Activated naive CD4-positive, alpha-beta T cell treated with anti-CD3 and anti-CD28 coated beads, Interleukin-2, amount 10 ng/mL, durations not matched to agents 7 days and 5 days (primary cell): ENCODE measurements at regions not wholly inside any gene's neighbourhood (a gene's known extent, or its start where the extent isn't known, plus 50 kb on each side); places are given as distances from the start of the nearest gene placed in this dataset.

Experiments
- CTCF ChIA-PET: fragments of 350-600 bp; sonication (Branson Sonifier 250); formaldehyde crosslinking; loops from one replicate; lab custom pipeline; 2021; ENCODE audit warnings: antibody characterized with exemption; lab: Charles Lee
- DNase-seq: peaks from one replicate; pipeline ENCODE4 v3.0.0-alpha.2; 2020
- H3K27ac Mint-ChIP-seq: one replicate; pipeline ENCODE4 v1.8.0; 2021; ENCODE audit warnings: mild to moderate bottlenecking, moderate library complexity, mixed read lengths
- H3K27me3 Mint-ChIP-seq: one replicate; pipeline ENCODE4 v1.8.0; 2021; ENCODE audit warnings: mild to moderate bottlenecking, mixed read lengths
- H3K36me3 Mint-ChIP-seq: one replicate; pipeline ENCODE4 v1.8.0; 2021; ENCODE audit warnings: mixed read lengths
- H3K4me1 Mint-ChIP-seq: one replicate; pipeline ENCODE4 v1.8.0; 2021; ENCODE audit warnings: mixed read lengths
- H3K4me3 Mint-ChIP-seq: one replicate; pipeline ENCODE4 v1.8.0; 2021; ENCODE audit warnings: mild to moderate bottlenecking, moderate library complexity, mixed read lengths
- H3K9me3 Mint-ChIP-seq: one replicate; pipeline ENCODE4 v1.8.0; 2021; ENCODE audit warnings: mixed read lengths

GRCh38 chr1:30508175-30508448 lies 215.3 kb downstream of the MATN1 start:
- no peak overlapping the region for H3K27ac Mint-ChIP-seq
- peaks cover 12% of the 10 kb centered on the region for H3K27me3 Mint-ChIP-seq
- DNase-seq: no peak
- no peaks in the 10 kb centered on the region for H3K4me1 Mint-ChIP-seq
- CTCF ChIA-PET: no interaction called here
- no peak overlapping the region for H3K4me3 Mint-ChIP-seq
- no peaks in the 10 kb centered on the region for H3K9me3 Mint-ChIP-seq
- no peaks in the 10 kb centered on the region for H3K36me3 Mint-ChIP-seq

- Mint-ChIP-seq H3K4me1 (no peaks in the 10 kb centered on the region), H3K9me3 (no peaks in the 10 kb centered on the region), H3K36me3 (no peaks in the 10 kb centered on the region), H3K27ac (no peak overlapping the region), H3K4me3 (no peak overlapping the region), H3K27me3 (peaks cover 15% of the 10 kb centered on the region)
- CTCF ChIA-PET: no interaction called here
- no peak for DNase-seq
Measured at GRCh38 chr1:30507401-30508174, 215.8 kb downstream of the MATN1 start.

- no peak for DNase-seq
- no peaks in the 10 kb centered on the region for H3K36me3 Mint-ChIP-seq
- no peaks in the 10 kb centered on the region for H3K4me1 Mint-ChIP-seq
- no peaks in the 10 kb centered on the region for H3K9me3 Mint-ChIP-seq
- no peak overlapping the region for H3K27ac Mint-ChIP-seq
- CTCF ChIA-PET: no interaction called here
- no peak overlapping the region for H3K4me3 Mint-ChIP-seq
- H3K27me3 Mint-ChIP-seq: peaks cover 15% of the 10 kb centered on the region
Measured at GRCh38 chr1:30507016-30507312, 216.4 kb downstream of the MATN1 start.

GRCh38 chr1:30506291-30507015 lies 216.9 kb downstream of the MATN1 start:
- Mint-ChIP-seq H3K36me3 (no peaks in the 10 kb centered on the region), H3K4me3 (no peak overlapping the region)

DNA sequence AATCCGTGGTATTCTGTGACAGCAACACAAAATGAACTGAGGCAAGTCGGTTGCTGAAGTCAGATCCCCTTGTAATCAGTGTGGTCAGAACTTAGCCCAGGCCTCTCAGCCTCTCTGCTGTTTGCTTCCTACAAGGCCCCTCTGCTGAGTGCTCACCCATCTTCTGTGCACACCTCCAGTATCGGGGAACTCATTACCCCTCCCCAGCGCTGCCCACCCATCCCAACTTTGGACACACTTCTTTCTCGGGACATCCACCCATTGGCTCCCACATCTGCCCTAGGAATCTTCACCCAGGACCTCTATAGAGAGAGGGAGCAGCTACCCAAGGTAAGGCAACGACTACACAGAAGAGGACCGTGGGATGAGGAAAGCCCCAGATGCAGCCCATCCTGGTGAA lies 217.5 kb downstream of the MATN1 start:
- CTCF ChIA-PET: no interaction called here
- no peak overlapping the region for H3K4me3 Mint-ChIP-seq
- DNase-seq: no peak
- H3K27ac Mint-ChIP-seq: no peak overlapping the region
- no peaks in the 10 kb centered on the region for H3K9me3 Mint-ChIP-seq
- peaks cover 15% of the 10 kb centered on the region for H3K27me3 Mint-ChIP-seq
- H3K4me1 Mint-ChIP-seq: no peaks in the 10 kb centered on the region
- no peaks in the 10 kb centered on the region for H3K36me3 Mint-ChIP-seq

More at GRCh38 chr1:30506291-30507015, 216.9 kb downstream of the MATN1 start:
- Mint-ChIP-seq H3K27me3 (peaks cover 15% of the 10 kb centered on the region), H3K27ac (no peak overlapping the region), H3K4me1 (no peaks in the 10 kb centered on the region), H3K9me3 (no peaks in the 10 kb centered on the region)
- no peak for DNase-seq
- CTCF ChIA-PET: no interaction called here

- Mint-ChIP-seq H3K27ac (no peak overlapping the region), H3K9me3 (peaks cover 2% of the 10 kb centered on the region), H3K36me3 (no peaks in the 10 kb centered on the region), H3K4me3 (no peak overlapping the region), H3K4me1 (no peaks in the 10 kb centered on the region), H3K27me3 (no peaks in the 10 kb centered on the region)
- no peak for DNase-seq
- CTCF ChIA-PET: no interaction called here
Measured at GRCh38 chr1:30492451-30492850, 230.9 kb downstream of the MATN1 start.

GRCh38 chr1:30491831-30492230 lies 231.6 kb downstream of the MATN1 start:
- no peaks in the 10 kb centered on the region for H3K27me3 Mint-ChIP-seq
- peaks cover 2% of the 10 kb centered on the region for H3K9me3 Mint-ChIP-seq
- no peaks in the 10 kb centered on the region for H3K36me3 Mint-ChIP-seq
- CTCF ChIA-PET: no interaction called here
- no peak for DNase-seq
- no peaks in the 10 kb centered on the region for H3K4me1 Mint-ChIP-seq
- H3K27ac Mint-ChIP-seq: no peak overlapping the region
- H3K4me3 Mint-ChIP-seq: no peak overlapping the region

GRCh38 chr1:30490554-30491053 lies 232.8 kb downstream of the MATN1 start:
- Mint-ChIP-seq H3K4me1 (no peaks in the 10 kb centered on the region), H3K27ac (no peak overlapping the region)
- CTCF ChIA-PET: no interaction called here

DNA sequence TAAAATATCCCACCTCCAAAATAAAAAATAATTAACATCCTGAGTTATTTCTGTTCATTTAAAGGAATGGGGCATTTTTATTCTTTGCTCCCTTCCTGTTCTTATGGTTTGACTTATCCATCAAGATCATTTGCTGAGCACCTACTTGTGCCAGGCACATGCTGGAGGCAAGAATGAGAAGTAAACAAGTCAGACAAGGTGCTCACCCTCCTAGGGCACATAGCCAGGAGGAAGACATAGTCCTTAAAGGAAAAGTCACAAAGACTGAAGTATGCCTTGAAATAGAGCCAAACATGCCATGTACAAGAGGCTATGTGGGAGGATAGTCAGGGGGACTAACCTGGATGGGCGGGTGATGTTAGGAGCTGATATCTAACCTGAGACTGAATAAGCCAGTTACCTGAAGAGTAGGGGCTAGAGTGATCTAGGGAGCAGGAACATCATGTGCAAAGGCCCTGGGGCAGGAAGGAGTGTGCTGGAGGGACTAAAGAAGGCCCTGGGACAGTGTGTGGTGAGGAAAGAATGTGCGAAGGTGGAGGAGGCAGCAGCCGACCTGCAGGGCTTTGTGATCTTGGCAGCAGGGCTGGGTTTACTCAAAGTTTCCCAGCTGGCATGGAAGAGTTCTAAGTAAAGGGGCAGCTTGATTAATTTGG lies 233.5 kb downstream of the MATN1 start:
- no peaks in the 10 kb centered on the region for H3K4me1 Mint-ChIP-seq
- no peak overlapping the region for H3K27ac Mint-ChIP-seq
- no peaks in the 10 kb centered on the region for H3K36me3 Mint-ChIP-seq
- H3K4me3 Mint-ChIP-seq: no peak overlapping the region
- peaks cover under 1% of the 10 kb centered on the region for H3K9me3 Mint-ChIP-seq
- no peaks in the 10 kb centered on the region for H3K27me3 Mint-ChIP-seq
- no peak for DNase-seq
- CTCF ChIA-PET: no interaction called here

More at GRCh38 chr1:30490554-30491053, 232.8 kb downstream of the MATN1 start:
- H3K36me3 Mint-ChIP-seq: no peaks in the 10 kb centered on the region
- no peak for DNase-seq
- H3K27me3 Mint-ChIP-seq: no peaks in the 10 kb centered on the region
- no peak overlapping the region for H3K4me3 Mint-ChIP-seq
- peaks cover 2% of the 10 kb centered on the region for H3K9me3 Mint-ChIP-seq

DNA sequence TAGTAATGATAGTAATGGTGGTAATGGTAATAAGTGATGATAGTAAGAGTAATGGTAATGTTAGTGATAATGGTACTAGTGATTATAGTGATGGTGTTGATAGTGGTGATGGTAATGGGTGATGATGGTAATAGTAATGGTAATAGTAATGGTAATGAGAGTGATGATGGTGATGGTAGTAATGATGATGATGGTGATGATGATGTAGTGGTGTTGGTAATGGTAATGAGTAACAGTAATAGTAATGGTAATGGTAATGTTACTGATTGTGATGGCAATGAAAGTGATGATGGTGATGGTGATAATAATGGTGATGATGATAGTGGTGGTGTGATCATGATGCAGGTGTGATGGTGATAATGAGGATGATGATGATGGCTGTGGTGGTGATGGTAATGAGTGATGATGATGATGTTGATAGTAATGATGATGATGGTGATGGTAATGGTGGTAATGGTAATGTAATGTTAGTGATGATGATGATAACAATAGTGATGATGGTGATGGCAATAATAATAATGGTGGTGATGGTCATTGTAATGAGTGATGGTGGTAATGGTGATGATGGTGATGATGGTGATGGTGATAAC lies 235.0 kb downstream of the MATN1 start:
- no peak for DNase-seq
- Mint-ChIP-seq H3K27me3 (no peaks in the 10 kb centered on the region), H3K4me1 (no peaks in the 10 kb centered on the region), H3K36me3 (no peaks in the 10 kb centered on the region), H3K9me3 (no peaks in the 10 kb centered on the region), H3K27ac (no peak overlapping the region), H3K4me3 (no peak overlapping the region)
- CTCF ChIA-PET: no interaction called here

- H3K27ac Mint-ChIP-seq: no peak overlapping the region
- no peaks in the 10 kb centered on the region for H3K4me1 Mint-ChIP-seq
- no peaks in the 10 kb centered on the region for H3K36me3 Mint-ChIP-seq
- no peaks in the 10 kb centered on the region for H3K27me3 Mint-ChIP-seq
- H3K4me3 Mint-ChIP-seq: no peak overlapping the region
- DNase-seq: no peak
- H3K9me3 Mint-ChIP-seq: peaks cover 2% of the 10 kb centered on the region
- CTCF ChIA-PET: no interaction called here
Measured at GRCh38 chr1:30487042-30487441, 236.3 kb downstream of the MATN1 start.

GRCh38 chr1:30485072-30485471 lies 238.3 kb downstream of the MATN1 start:
- H3K27ac Mint-ChIP-seq: no peak overlapping the region
- CTCF ChIA-PET: no interaction called here
- H3K4me3 Mint-ChIP-seq: no peak overlapping the region

DNA sequence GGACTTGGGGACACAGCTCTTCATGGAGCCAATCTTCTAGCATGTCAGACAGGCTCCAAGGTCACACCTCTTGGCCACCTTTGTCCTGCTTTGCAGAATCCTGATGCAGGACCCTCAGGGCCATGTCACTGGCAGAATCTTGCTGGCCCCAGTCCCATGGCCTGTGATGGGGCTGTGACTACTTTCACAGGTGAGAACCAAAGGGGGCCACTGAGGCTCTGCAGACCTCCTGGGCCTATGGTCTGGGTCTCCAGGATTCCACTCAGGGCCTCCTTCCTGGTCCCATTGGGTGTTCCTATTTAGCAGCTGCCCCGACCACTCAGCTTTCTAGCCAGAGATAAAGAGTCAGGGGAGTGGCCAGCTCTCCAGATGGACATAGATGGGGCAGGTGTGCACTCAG lies 238.7 kb downstream of the MATN1 start:
- DNase-seq: no peak
- H3K27me3 Mint-ChIP-seq: peaks cover 4% of the 10 kb centered on the region
- H3K36me3 Mint-ChIP-seq: no peaks in the 10 kb centered on the region
- peaks cover 10% of the 10 kb centered on the region for H3K9me3 Mint-ChIP-seq
- H3K4me1 Mint-ChIP-seq: no peaks in the 10 kb centered on the region
- no peak overlapping the region for H3K27ac Mint-ChIP-seq
- CTCF ChIA-PET: no interaction called here
- H3K4me3 Mint-ChIP-seq: no peak overlapping the region

More at GRCh38 chr1:30485072-30485471, 238.3 kb downstream of the MATN1 start:
- no peaks in the 10 kb centered on the region for H3K4me1 Mint-ChIP-seq
- no peak for DNase-seq
- H3K9me3 Mint-ChIP-seq: peaks cover 10% of the 10 kb centered on the region
- peaks cover 2% of the 10 kb centered on the region for H3K27me3 Mint-ChIP-seq
- H3K36me3 Mint-ChIP-seq: no peaks in the 10 kb centered on the region

DNA sequence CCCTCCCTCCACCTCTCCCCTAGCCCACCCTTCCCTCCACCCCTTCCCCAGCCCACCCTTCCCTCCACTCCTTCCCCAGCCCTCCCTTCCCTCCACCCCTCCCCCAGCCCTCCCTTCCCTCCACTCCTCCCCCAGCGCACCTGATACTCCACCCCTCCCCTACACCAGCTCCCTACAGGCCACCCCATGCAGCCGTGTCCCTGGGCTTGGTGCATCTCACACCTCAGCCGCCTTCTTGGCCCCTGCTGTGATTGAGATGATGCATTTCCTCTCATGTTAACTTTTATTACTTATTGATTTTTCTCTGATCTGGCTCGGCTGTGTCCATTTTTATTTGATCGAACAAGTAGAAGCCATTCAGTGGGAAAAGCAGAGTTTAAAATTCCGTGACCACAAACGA lies 243.8 kb downstream of the MATN1 start:
- Mint-ChIP-seq H3K4me3 (no peak overlapping the region), H3K36me3 (no peaks in the 10 kb centered on the region), H3K4me1 (no peaks in the 10 kb centered on the region), H3K27ac (no peak overlapping the region), H3K27me3 (peaks cover 8% of the 10 kb centered on the region), H3K9me3 (peaks cover 10% of the 10 kb centered on the region)
- DNase-seq: no peak
- CTCF ChIA-PET: no interaction called here
